GM19240 (cell line): ENCODE measurements at regions not wholly inside any gene's neighbourhood (a gene's known extent, or its start where the extent isn't known, plus 50 kb on each side); places are given as distances from the start of the nearest gene placed in this dataset.
"Not testable (repeated sequence)": the region's sequence is repeated elsewhere in the genome, so short reads cannot be mapped to it uniquely, and the experiment has no call there.

Experiments used
- DNase-seq: peaks from one replicate; pipeline ENCODE4 v3.0.0; 2011; ENCODE audit warnings: low spot score; ENCODE audit not compliant: insufficient read length

- no peak for DNase-seq
Observed at GRCh38 chr15:96037584-96037983, 292.9 kb upstream of the NR2F2 start.

DNA sequence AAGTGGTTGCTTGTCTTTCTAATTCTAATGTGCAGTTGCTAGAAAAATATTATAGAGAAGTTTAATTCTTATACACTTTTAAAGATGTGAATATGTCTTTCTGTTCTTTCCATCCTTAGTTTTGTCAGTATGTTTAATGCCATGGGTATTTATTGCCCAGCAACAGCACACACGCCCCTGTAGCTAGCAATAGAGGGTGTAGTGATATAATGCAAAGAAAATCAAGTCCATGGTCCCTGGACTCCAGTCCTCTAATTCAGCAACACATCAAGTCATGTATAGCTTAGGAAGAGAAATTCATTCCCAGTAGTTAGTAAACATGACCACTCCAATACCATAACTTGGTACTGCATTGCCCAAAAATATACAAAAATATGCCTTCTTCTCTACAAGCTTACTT, 292.4 kb upstream of the NR2F2 start:
- DNase-seq = no peak

GRCh38 chr15:96038650-96039049, 291.9 kb upstream of the NR2F2 start:
- DNase-seq = no peak

- no peak for DNase-seq
Observed at GRCh38 chr15:96041982-96042733, 288.3 kb upstream of the NR2F2 start.

DNA sequence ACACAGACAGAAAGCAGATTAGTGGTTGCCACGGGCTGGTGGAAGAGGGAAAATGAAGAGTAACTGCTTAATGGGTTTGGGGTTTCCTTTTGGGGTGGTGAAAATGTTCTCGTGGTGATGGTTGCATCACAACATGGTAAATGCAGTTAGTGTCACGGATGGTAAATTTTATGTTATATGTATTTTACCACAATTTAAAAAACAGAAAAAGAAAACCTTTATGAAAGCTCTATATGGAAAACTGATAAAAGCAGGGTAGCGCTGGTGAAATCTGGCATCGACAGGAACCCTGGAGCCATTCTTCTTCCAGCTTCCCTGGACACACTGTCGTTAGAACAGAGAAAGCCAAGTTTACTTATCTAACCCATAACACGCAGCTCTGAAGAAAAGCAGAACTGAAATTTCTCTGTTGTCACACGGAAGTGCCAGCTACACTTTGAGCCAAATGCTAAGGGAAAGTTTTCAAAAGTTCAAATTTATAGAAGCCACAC, 287.7 kb upstream of the NR2F2 start:
- no peak for DNase-seq

DNA sequence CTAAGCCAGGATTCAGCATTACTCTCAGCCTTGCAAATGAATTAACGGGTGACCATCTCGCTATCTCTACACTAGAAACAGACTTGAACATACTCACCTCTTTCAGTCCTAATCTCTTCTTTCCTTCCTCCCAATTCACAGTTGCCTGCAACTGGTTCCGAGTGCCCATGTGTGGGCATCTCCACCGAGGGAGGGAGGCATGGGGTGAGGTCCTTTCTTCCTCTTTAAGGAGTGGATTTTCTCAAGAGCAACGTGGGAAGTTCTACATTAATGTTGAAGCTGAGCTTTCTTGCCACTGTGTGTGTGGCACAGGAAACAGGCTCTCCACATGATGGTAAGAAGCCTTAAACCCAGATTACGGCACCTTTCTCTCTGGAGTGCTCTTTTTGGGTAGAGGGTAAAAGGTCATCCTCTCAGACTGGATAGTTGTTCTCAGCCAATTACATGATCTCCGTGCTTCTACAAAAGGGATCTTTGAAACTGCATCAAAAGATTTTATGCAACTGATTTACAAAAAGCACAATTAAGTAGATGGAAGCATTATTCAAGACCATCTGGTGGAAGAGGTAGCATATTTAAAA, 286.8 kb upstream of the NR2F2 start:
- no peak for DNase-seq

GRCh38 chr15:96046620-96047240, 283.8 kb upstream of the NR2F2 start:
- DNase-seq = no peak

DNA sequence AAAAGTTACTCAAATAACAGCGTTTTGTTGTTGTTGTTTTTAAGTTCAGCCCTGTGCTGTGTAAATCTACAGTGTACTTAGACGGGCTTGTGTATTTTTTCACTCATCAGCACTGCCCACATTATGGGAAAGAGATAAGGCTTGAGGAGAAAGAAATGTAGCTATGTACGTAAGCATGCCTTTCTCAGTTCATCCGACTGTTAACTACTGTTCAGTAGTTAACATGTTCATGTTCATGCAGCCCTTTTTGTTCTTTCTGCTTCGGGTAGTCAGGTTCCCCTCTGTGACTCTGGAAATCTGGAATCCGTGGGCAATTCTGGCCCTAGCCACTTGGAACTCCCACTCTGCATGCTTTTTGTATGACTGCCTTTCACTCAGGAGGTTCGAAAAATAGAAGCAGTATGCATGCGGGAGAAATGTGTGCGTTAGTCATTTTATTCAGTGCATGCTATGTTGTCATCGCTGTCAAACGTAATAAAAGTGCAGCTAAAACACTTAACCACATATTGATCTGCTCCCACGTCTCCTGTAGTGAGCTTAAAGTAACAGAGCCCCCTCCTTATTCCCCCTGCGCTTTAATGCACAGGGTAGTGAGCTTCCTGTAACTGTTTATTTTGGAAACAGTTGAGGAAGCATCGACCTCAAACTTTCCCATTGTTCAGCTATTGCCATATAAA, 283.1 kb upstream of the NR2F2 start:
- no peak for DNase-seq

DNA sequence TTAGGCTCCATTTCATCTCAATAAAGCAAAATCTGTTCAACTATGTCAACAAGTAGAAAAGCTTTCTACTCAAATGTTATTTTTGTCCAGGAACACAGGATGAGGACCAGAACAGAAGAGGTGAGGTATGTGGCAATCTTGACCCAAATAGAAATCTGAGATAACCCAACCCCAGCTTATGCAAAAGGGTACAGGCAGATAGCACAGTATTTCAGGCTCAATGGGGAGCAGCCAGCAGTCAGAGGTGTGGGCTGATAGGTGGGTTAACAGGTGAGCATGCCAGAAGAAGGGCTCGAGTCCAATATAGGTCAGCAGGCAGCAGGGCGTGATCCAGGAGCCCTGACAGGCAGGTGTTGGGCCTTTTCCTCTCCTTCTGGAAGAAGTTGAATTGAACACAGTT, 281.2 kb upstream of the NR2F2 start:
- no peak for DNase-seq

GRCh38 chr15:96049766-96050165, 280.7 kb upstream of the NR2F2 start:
- DNase-seq = no peak

- no peak for DNase-seq
Observed at GRCh38 chr15:96051598-96051997, 278.9 kb upstream of the NR2F2 start.

DNA sequence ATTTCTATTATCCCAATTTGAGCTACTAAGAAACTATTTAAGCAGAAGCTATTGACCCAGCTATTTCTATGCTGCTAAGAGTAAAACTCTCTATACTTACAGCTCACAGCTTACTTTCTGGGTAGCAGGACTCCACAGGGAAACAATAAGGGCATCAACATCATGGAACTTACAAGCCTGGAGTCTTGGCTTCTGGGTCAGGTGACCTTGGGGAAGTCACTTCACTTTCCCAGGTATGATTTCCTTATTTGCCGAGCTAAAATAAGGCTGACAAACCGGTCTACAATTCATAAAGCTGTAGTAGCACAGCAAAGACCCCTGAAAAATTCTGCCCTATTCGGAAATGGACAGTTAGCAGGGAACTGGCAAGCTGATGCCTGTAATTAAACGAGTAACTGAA, 278.3 kb upstream of the NR2F2 start:
- DNase-seq = no peak

DNA sequence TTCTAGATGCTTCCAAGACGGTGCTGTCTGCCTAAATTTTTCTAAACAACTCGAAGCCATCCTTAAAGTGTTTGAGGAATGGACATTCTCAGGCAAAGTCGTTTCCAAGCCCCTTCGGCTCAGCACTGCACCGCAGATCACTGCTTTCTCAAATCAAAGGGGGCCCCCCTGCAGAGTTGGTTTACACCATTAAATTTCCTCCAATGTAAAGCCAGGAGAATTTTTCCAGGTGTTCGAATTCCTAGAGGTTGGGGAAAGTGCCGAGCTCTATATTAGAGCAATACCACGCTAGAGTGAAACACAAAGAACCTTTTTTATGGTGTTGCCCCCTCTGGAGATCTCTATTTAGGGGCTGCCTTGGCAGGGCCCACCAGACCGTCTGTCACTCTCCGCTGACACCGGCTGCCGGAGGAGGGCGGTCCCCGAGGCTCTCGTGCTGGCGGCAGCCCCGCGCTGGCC, 277.9 kb upstream of the NR2F2 start:
- no peak for DNase-seq

DNA sequence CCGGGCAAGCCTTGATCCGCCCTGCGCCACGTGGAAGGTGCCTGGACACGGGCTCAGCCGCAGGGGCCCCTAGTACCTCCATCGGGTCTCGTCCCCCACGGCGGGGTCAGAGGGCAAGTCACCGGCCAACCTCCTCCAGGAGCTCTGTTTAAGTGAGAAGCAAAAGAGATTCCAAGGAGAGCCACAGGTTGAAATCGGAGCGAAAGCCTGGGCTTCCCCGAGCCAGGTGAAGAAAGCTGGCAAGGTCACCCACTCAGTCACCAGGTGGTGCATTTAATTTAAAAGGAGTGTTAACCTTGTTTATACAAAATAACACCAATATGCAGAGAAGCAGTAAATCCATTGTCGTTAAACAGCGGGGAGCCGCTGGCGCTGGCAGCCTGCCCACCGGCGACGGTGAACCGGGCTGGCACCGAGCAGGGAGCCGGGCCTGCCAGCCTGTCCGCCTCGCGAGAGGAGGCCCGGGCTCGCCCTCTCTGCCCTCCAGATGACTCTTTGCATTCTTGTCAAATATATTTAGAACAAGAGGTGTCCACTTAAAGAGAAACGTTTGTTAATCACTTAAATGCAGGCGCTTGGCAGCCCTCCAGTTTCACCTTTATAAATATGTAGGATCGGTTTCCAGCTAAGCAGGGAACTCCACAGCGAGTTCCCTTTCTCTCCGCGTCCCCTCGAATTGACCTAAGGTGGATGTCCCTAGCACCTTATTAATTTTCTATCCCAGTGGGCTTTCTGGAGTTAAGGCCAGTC, 277.3 kb upstream of the NR2F2 start:
- no peak for DNase-seq

- DNase-seq = no peak
Observed at GRCh38 chr15:96053781-96054428, 276.6 kb upstream of the NR2F2 start.

- no peak for DNase-seq
Observed at GRCh38 chr15:96054621-96055020, 275.9 kb upstream of the NR2F2 start.

- DNase-seq = no peak
Observed at GRCh38 chr15:96058103-96058851, 272.2 kb upstream of the NR2F2 start.

DNA sequence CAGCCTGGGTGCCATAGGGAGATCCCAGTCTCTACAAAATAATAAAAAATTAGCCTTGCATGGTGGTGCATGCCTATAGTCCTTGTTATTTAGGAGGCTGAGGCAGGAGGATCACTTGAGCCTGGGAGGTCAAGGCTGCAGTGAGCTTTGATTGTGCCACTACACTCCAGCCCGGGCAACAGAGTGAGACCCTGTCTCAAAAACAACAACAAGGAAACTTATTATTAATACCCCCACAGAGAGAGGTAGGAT, 271.7 kb upstream of the NR2F2 start:
- DNase-seq = not testable (repeated sequence)

- DNase-seq = not testable (repeated sequence)
Observed at GRCh38 chr15:96060591-96060990, 269.9 kb upstream of the NR2F2 start.

DNA sequence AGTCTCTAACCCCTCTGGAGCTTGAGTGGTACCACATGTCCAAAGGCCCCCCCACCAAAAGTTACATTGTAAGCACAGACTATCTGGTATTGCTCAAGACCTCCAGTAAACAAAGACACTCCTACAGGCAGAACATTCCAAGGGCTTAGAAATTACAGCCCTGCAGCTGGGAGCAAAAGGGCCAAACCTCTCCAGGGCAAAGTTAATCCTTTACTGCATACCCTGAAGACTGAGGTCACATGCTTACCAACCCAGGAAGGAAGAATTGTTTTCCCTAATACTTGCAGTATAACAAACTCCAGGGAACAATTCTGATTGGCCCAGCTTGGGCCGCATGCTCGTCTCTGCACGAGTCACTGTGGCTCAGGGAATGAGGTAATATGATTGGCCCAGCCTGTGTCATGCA, 266.1 kb upstream of the NR2F2 start:
- no peak for DNase-seq
